NCI-H1694 (cell line): ENCODE measurements at regions not wholly inside any gene's neighbourhood (a gene's known extent, or its start where the extent isn't known, plus 50 kb on each side); places are given as distances from the start of the nearest gene placed in this dataset.
"Not testable (repeated sequence)": the region's sequence is repeated elsewhere in the genome, so short reads cannot be mapped to it uniquely, and the experiment has no call there.

ENCODE experiments used
- DNase-seq: peaks from one replicate; lab custom pipeline; 2025; lab: John Stamatoyannopoulos, UW

DNA sequence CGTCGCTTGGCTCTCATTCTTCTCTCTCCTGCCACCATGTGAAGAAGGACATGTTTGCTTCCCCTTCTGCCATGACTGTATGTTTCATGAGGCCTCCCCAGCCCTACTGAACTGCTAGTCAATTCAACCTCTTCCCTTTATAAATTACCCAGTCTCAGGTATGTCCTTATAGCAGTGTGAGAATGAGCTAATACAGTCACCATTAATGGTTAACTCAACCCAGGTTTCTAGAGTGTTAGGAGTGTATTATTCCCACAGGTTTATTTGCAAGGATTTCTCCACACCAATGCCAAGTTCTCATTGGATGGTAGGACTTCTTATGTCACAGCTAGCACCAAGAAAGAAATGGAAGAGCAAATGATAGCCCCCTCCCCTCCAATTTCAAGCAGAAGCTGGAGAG, 71.9 kb downstream of the DYNAP start:
- no peak for DNase-seq

DNA sequence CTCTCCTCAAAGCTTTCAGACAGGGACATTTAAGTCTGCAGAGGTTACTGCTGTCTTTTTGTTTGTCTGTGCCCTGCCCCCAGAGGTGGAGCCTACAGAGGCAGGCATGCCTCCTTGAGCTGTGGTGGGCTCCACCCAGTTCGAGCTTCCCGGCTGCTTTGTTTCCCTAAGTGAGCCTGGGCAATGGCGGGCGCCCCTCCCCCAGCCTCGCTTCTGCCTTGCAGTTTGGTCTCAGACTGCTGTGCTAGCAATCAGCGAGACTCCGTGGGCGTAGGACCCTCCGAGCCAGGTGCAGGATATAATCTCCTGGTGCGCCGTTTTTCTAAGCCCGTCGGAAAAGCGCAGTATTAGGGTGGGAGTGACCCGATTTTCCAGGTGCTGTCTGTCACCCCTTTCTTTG, 78.7 kb downstream of the DYNAP start:
- not testable (repeated sequence) for DNase-seq

DNA sequence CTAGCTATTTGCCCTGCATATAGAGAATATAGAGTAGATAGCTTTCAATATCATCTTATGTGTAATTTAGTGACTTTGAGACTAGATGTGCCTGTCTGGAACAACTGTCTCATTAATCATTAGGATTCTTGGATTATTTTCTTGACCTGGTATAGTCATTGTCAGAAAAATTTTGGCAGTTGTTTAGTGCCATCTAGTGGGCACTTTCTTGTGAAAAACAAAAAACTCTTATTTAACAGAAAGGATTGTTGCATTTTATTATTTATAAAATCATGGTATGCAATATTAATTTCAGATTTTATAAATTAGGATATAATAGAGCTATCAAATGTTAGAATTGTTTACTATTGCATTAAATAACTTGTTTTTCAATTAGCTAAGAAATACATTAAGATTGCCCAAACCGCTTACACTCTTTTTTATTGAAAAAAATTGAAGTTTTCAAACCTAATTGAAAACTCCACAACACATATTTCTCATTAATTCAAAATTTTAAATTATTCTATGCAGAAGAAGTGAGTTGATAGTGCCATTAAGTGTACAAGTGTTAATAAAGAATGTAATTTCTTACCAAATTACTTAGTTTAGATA, 80.3 kb downstream of the DYNAP start:
- DNase-seq, result peak; percentile 14

DNA sequence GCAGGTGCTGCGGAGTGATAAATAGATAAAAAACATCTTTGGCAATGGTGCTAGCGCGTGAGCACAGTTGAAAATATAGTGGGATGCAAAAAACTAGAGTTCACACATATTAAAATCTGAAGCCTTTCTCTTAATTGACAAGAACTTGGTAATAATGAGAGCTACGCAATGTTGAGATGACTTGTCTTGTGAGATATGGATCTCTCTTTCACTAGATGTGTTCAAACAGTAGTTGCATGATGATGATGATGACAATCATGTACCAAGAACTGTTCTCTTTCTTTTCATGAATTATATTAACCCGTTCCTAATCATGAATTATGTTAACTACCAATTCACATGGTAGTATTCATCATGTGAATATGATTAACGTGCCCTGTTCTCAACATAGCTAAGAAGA, 81.1 kb downstream of the DYNAP start:
- no peak for DNase-seq

DNA sequence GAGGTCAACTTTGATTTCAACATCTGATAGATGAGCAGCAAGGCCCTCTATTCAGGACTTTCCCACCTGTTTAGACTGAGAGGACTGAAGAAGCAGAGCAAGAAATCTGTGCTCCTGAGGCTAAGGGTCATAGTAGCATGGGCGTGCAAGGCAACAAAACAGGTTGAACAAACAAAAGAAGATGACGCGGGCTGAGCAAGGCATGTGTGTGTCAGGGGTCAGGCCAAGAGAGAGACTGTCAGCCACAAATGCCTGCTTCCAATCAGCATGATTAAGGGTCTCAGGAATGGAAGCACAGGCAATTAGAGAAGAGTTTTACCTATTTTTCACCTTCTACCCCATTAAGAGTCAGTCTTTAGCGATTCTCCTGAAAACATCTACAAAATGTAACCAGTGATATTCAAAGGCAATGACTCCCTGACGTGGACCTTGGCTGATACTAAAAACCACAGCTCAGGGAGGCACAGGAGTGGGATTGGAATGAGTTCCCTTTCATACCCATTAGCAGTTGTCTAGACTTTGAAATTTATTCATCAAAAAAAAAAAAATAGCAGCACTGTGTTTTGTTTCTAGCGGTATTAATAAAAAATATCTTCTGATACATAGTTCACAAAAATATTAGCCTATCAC, 81.9 kb downstream of the DYNAP start:
- DNase-seq, result no peak

DNA sequence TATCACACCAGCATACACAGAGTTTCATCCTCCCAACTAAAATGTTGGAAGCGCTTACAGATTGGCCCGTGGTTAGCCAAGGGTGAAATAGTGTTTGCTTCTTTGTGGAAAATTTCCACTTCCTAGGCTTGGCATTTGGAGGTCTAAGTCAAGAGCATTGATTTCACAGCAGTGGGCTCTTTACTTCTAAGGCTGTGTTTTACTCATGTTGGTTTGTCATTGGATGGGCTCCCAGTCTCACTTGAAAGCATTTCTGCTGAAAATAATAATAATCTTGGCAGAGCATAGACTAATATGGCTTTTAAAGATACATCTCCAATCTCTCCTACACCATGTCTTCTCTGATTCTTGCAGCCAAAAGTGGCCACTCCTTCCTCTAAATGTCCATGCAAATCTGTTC, 82.9 kb downstream of the DYNAP start:
- no peak for DNase-seq

DNA sequence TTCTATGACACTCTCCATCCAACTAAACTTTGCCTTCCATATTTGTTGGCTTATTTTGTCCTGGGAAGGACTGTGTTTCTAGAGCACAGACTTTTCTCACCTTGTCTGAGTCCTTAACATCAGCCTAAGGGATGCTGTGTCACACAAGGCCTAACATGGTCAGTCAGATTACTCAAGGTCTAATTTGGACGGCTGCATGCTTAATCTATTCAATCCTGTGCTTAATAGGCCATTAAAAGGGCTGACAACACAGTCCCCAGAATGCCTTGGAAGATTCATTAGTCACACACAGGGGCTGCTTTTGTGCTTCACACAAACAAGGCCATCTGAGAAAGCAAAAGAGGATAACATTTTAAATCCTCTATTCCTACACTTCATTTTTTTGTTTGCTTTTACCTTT, 84.0 kb downstream of the DYNAP start:
- DNase-seq, result no peak

DNA sequence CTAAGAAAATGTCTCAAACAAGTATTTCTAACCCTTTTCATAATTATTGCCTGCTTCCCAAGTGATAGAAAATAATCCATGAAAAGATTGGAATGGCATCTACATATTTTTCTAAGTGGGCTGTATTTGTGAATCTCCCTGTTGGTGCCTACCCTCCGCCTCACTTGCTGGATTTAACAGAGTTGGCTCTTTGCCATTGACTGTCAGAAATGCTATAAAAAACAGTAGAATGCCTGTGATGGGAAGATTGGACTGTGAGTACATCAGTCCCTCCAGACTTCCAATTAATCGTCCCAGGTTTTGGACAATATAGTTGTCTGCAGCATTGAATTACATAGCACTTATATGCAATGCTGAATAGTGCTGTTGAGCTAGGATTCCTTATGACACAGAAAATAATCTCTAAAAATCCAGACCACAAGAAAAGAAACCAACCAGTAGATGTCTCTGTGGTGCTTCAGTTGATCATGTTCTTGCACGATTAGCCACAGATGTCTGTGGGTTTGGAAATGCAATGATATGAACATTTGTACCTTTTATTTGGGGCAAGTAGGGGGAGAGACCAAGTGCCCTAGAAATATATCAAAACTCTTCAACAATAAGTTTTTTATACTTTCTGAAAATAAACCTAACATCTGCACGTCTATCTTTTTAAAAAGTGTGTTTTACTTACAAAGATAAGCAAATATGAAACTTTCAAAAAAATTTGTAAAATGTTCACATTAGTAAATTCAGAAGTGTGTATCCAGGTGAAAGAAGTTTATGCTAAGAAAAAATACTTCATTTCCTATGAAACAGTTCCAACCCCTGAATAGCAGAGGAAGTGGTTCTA, 88.5 kb downstream of the DYNAP start:
- DNase-seq, result peak; percentile 9

DNA sequence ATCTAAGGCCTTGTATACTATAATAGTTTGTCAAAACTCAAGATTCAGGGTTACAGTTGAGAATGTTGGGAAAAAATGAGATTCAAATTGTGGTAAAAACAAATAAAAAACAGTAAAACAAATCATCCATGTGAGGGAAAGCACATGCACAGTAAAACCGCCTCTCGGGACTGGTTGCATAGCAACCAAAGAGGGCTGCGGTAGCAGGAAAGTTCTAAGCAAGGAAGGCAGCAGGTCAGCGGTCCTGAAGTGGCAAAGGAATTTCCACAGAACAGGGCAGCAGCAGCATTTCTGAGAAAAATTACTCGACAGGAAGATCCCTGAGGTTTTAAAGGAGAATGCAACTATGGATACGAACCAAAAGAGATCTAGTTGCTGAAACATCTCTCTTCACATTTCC, 93.7 kb downstream of the DYNAP start:
- no peak for DNase-seq

DNA sequence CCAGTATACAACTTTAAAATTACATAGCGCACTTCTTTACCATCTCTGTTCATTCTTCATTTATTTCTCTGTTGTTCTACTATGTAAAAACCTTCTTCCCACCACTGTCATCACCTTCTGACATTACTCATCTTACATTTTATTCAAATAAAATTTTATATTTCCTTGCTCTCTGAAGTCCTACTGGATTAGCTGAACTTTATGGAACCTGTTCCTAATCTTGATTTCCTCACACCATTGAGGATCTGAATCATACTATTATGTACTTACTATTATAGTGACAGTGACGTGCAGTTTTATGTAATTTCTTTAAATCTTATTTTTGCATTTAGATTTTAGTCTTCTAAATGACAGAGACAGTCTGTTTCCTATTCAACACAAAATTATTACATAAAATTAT, 98.3 kb downstream of the DYNAP start:
- no peak for DNase-seq

DNA sequence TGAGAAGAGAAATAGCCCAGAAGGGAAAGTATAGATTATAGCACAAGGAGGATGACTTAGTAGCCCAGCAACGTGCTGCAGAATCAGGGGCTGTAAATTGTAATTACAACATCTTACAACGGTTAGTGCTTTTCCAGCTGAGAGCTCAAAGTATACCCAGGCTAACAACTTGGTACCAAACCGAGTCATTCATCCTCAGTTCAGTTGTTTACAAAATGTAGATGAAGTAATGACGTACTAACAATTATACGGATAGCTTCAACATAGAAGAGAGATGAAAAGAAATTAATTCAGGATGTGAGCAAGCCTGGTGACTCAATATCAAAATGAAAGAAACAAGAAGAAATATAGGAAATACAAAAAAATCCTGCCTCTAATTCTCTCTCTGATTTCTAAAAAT, 99.2 kb downstream of the DYNAP start:
- no peak for DNase-seq

DNA sequence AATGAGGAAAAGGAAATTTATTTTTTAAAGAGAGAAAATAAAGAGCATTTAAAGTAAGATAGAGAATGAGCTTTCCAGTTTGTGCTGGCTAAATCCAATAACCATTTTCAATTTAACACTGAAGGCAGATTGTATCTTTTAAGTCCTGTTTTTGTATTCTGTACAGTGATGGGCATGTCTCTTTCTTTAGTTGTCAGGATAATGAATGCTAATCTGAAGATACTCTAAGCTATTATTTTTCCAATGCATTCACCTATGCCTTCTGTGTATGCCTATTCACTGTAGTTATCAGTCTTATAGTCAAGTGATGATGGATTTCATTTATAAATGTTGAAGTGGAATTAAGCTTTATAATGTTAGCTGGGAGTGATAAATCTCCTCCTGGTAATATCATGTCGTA, 101.4 kb downstream of the DYNAP start:
- no peak for DNase-seq

DNA sequence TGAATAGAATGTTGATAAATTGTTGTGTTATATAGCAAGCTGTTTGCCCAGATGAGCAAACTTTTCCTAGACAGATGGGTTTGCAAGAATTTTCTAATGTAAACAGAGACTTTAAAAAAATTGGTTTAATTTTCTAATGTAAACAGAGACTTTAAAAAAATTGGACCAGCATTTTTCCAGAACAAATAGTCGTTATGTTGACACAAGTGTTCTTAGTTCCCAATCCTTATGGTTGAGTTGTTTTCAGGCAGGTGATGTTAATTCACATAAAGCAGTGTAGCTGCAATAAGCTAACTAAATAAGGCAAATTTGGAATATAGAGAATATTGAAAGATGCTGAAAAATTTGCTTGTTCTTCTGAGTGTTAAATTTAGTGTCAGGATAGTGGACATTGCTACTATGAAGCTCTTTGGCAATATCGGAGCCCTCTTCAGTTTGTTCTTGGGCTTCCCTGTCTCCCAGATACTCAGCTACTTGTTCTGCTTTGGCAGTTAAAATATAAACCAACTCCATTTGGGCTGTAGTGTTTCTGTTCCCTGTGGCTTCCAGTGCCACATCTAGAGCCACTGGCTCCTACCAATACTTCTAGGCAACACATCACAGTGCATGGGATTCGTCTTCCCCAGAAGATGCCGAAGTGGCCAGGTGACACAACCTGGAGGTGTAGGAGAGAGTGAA, 105.7 kb downstream of the DYNAP start:
- DNase-seq, result no peak

DNA sequence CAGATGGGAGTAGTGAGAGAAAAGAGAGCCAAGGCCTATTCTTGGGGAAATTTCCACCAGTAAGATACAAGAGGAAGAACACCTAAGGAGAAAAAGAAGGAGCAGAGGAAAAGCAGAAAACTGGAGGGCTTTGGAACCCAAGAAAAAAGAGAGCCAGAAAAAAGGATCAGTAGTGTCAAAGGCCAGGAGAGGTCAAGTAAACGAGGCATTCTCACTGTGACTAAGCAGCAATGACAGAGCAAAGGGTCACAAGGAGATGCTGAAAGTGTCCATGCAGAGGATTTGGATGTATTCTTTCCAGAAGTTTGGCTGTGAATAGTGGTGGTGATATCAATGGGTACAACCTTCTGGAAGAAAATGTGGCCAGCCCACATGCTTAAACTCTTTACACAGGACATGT, 109.5 kb downstream of the DYNAP start:
- DNase-seq, result no peak

DNA sequence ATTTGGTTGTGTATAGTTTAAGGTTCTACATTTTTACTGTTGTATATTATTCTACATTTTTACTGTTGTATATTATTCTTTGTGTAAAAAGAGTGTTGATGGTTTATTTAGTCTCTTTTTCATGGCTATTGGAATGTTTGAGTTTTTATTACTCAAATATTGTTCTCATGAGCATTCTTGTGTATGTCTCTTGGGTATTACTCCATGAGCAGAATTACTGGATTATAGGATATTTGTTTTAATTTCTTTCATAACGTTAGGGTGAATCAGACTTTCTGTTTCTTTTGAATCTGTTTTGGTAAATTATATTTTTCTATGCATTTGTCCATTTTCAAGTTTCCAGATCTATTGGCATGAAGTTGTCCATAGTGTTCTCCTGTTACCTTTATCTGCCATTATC, 111.6 kb downstream of the DYNAP start:
- DNase-seq, result no peak

DNA sequence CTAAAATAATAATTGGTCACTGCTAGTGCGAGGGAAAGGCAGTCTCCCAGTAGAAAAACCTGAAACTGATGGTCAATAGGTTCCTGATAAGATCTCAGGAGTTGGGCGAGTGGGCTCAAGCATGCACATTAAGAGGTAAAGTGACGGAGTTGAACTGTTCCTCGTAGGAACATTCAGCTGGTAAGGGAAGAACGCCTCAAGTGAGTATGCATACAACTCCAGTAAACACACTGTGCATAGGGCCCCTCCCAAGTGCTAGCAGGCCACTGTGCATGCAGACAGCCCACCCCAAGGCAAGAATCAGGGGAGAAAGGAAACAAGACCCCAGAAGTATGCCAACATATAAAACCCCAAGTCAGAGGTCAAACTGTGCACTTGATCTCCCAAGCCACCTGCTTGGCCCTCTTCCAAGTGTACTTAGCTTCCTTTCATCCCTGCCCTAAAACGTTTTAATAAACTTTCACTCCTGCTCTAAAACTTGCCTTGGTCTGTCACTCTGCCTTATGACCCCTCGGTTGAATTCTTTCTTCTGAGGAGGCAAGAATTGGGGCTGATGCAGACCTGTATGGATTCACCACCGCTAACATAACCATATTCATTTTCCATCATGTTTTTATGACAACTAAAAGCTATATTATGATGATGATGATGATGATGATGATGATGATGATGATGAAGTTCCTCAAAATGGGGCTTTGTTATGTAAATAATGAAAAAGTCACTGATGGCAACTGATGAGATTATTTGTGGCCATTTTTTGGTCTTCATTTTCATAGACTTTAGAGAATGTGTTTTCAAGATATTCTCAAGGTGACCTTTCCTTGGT, 118.0 kb upstream of the RAB27B start:
- no peak for DNase-seq

DNA sequence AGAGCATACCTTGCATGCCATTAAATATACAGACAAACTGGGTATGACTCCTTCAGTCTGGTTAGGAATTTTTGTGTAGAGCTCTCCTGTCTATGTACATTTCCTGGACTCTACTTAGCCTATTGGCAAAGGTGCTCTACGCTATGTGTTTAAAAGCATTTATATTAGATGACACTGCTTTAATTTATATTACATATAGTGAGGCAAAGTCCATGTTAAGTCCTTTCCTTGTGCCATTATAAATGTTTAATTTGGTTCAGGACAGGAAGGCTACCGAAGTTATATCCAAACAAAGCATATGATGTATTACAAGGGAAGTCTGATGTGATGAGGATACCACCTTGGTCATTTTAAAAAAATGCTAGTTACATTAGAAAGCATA, 117.4 kb upstream of the RAB27B start:
- DNase-seq, result no peak

DNA sequence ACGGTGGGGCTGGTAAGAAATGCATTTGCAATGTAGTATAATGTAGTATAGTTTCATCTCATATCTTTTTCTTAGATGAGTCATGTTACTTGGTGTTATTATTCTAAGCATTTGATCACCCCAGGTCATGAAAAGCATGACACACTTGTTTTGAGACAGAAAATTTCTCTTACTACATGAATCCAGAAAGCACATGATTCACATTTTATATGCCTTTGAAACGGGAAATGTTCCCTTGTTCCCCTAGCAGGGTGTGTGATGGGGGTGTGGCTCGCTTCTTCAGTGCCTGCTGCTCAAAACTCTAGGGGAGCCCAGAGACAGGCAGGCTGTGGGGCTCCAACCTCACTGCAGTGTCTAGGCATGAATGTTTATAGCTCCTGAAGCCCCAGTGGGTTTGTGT, 116.0 kb upstream of the RAB27B start:
- no peak for DNase-seq

DNA sequence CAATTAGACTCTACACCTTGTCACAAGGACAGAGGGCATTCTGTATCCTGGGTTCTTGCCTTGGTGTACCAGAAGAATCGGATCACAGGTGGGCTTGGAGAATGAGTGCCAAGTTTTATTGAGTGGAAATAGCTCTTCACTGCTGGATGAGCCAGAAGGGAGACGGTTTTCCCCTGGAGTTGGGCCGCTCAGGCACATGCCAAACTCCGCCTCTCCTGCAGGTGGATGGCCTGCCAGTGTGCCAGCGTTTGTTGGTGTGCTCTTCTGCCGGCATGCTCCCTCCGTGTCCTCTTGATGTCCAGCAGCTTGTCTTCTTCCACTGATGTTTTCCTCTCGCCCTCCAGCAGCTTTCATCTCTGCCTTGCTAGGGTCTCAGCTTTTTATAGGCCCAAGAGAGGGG, 115.5 kb upstream of the RAB27B start:
- no peak for DNase-seq

DNA sequence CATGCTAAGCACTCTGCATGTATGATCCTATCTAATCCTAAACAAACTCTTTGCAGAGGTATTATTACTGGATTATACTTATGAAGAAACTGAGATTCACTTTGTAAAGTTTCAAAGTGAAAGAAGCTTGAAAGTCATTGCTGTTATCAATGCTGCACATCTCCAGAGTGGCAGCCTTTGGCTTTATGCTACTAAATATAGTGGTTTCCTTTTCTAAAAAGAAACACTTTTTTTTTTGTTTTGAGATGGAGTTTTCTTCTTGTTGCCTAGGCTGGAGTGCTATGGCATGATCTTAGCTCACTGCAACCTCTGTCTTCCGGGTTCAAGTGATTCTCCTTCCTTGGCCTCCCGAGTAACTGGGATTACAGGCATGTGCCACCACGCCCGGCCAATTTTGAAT, 114.9 kb upstream of the RAB27B start:
- no peak for DNase-seq

DNA sequence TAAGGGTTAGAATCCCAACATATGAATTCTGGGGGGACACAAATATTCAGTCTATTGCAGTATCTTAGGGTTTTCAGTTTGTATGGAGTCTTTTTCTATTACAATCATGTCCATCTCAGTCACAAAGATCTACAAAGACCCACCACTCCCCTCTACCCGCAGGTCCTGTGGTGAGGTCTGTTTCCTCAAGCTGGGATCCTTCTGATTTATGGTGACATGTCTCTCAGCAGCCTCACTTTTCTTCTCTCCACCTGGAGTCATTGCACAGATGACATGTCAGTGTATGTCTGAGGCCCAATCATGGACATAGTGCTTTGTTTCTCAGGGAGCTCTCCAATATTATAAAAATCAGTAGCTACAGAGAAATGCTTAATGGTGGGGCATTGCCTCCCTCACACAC, 113.4 kb upstream of the RAB27B start:
- no peak for DNase-seq

DNA sequence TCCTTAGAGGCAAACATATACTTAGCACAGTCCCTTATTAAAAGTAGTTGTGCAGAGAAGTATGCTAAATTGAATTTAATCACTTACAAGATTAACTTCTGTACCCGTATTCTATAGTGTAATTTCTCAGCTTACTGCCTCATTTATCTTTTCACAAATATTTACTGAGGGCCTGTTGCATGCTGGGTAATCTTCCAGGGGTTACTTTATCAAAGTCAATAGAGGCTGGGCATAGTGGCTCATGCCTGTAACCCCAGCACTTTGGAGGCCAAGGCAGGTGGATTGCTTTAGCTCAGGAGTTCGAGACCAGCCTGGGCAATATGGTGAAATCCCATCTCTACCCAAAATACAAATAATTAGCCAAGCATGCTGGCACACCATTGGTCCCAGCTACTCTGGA, 111.7 kb upstream of the RAB27B start:
- no peak for DNase-seq
